T-helper 17 cell (primary cell): ENCODE measurements at regions not wholly inside any gene's neighbourhood (a gene's known extent, or its start where the extent isn't known, plus 50 kb on each side); places are given as distances from the start of the nearest gene placed in this dataset.
"Not testable (repeated sequence)": the region's sequence is repeated elsewhere in the genome, so short reads cannot be mapped to it uniquely, and the experiment has no call there.

Experiments
- ATAC-seq: fragments of 150-1000 bp; cut with Tn5 transposase; 2 replicates; pipeline ENCODE4 v1.10.0; 2021; ENCODE audit warnings: mild to moderate bottlenecking, moderate library complexity
- DNase-seq, 3 donors: peaks; one replicate each; pipeline versions ENCODE4 v3.0.0 to v3.0.0-alpha.2; 2020 to 2021
- H3K9me3 ChIP-seq: one replicate; pipeline ENCODE4 v1.7.0; 2013; ENCODE audit warnings: low read length, mild to moderate bottlenecking; ENCODE audit not compliant: control insufficient read depth, poor library complexity, severe bottlenecking
- H3K27ac Mint-ChIP-seq: one replicate; pipeline ENCODE4 v1.8.0; 2022; ENCODE audit warnings: mild to moderate bottlenecking, moderate library complexity, mixed read lengths
- H3K27me3 Mint-ChIP-seq: one replicate; pipeline ENCODE4 v1.8.0; 2022; ENCODE audit warnings: mixed read lengths
- H3K36me3 Mint-ChIP-seq: one replicate; pipeline ENCODE4 v1.8.0; 2022; ENCODE audit warnings: low read depth, mixed read lengths
- H3K4me1 Mint-ChIP-seq: one replicate; pipeline ENCODE4 v1.8.0; 2022; ENCODE audit warnings: mild to moderate bottlenecking, mixed read lengths
- H3K4me3 Mint-ChIP-seq: one replicate; pipeline ENCODE4 v1.8.0; 2022; ENCODE audit warnings: mild to moderate bottlenecking, moderate library complexity, mixed read lengths

- no peaks in the 10 kb centered on the region for H3K36me3 Mint-ChIP-seq
- no peak overlapping the region for H3K27ac Mint-ChIP-seq
- peaks cover 30% of the 10 kb centered on the region for H3K27me3 Mint-ChIP-seq
- no peaks in the 10 kb centered on the region for H3K9me3 ChIP-seq
- DNase-seq: no peak
- H3K4me1 Mint-ChIP-seq: no peaks in the 10 kb centered on the region
- no peak for ATAC-seq
- H3K4me3 Mint-ChIP-seq: no peak overlapping the region
Observed at GRCh38 chr9:113721856-113722255, 154.3 kb upstream of the ZNF618 start.

GRCh38 chr9:113724202-113724601 is 151.9 kb upstream of the ZNF618 start:
- H3K27me3 Mint-ChIP-seq: peaks cover 15% of the 10 kb centered on the region
- H3K4me1 Mint-ChIP-seq: no peaks in the 10 kb centered on the region
- no peak for DNase-seq
- no peaks in the 10 kb centered on the region for H3K9me3 ChIP-seq
- no peak overlapping the region for H3K27ac Mint-ChIP-seq
- no peak overlapping the region for H3K4me3 Mint-ChIP-seq
- ATAC-seq: no peak
- no peaks in the 10 kb centered on the region for H3K36me3 Mint-ChIP-seq

- H3K27me3 Mint-ChIP-seq: peaks cover 14% of the 10 kb centered on the region
- ATAC-seq (no peak), DNase-seq (no peak)
- peaks cover 3% of the 10 kb centered on the region for H3K9me3 ChIP-seq
- H3K36me3 Mint-ChIP-seq: no peaks in the 10 kb centered on the region
- H3K27ac Mint-ChIP-seq: no peak overlapping the region
- no peak overlapping the region for H3K4me3 Mint-ChIP-seq
- no peaks in the 10 kb centered on the region for H3K4me1 Mint-ChIP-seq
Observed at GRCh38 chr9:113728989-113729388, 147.1 kb upstream of the ZNF618 start.

GRCh38 chr9:113734826-113735225 is 141.3 kb upstream of the ZNF618 start:
- DNase-seq (no peak), ATAC-seq (no peak)
- H3K4me1 Mint-ChIP-seq: no peaks in the 10 kb centered on the region
- H3K9me3 ChIP-seq: peaks cover 1% of the 10 kb centered on the region
- H3K36me3 Mint-ChIP-seq: peaks cover 3% of the 10 kb centered on the region
- no peak overlapping the region for H3K4me3 Mint-ChIP-seq
- H3K27me3 Mint-ChIP-seq: peaks cover 29% of the 10 kb centered on the region
- H3K27ac Mint-ChIP-seq: no peak overlapping the region

GRCh38 chr9:113737517-113738271 is 138.4 kb upstream of the ZNF618 start:
- DNase-seq (no peak), ATAC-seq (no peak)
- H3K9me3 ChIP-seq: no peaks in the 10 kb centered on the region
- Mint-ChIP-seq H3K36me3 (peaks cover 3% of the 10 kb centered on the region), H3K4me3 (no peak overlapping the region), H3K27ac (no peak overlapping the region), H3K4me1 (no peaks in the 10 kb centered on the region), H3K27me3 (peaks cover 28% of the 10 kb centered on the region)

GRCh38 chr9:113738496-113738892 is 137.6 kb upstream of the ZNF618 start:
- Mint-ChIP-seq H3K36me3 (peaks cover 5% of the 10 kb centered on the region), H3K27me3 (peaks cover 20% of the 10 kb centered on the region), H3K27ac (no peak overlapping the region), H3K4me3 (no peak overlapping the region), H3K4me1 (no peaks in the 10 kb centered on the region)
- ATAC-seq (no peak), DNase-seq (no peak)
- no peaks in the 10 kb centered on the region for H3K9me3 ChIP-seq

- H3K4me3 Mint-ChIP-seq: no peak overlapping the region
- no peaks in the 10 kb centered on the region for H3K9me3 ChIP-seq
- H3K27ac Mint-ChIP-seq: peak overlapping the region; percentile 42
- H3K27me3 Mint-ChIP-seq: peaks cover 15% of the 10 kb centered on the region
- ATAC-seq: peak; percentile 33
- H3K4me1 Mint-ChIP-seq: no peaks in the 10 kb centered on the region
- H3K36me3 Mint-ChIP-seq: peaks cover 5% of the 10 kb centered on the region
- no peak for DNase-seq
Observed at GRCh38 chr9:113738893-113739604, 137.1 kb upstream of the ZNF618 start.

GRCh38 chr9:113739605-113740507 is 136.3 kb upstream of the ZNF618 start:
- Mint-ChIP-seq H3K27me3 (peaks cover 13% of the 10 kb centered on the region), H3K27ac (peak overlapping the region; percentile 42)
- not testable (repeated sequence) for H3K36me3 Mint-ChIP-seq, H3K4me1 Mint-ChIP-seq, H3K4me3 Mint-ChIP-seq, H3K9me3 ChIP-seq, ATAC-seq, DNase-seq

GRCh38 chr9:113740508-113741500 is 135.3 kb upstream of the ZNF618 start:
- DNase-seq, H3K27ac Mint-ChIP-seq, H3K4me3 Mint-ChIP-seq, H3K9me3 ChIP-seq, H3K36me3 Mint-ChIP-seq, H3K4me1 Mint-ChIP-seq, ATAC-seq: not testable (repeated sequence)
- peaks cover 13% of the 10 kb centered on the region for H3K27me3 Mint-ChIP-seq

- H3K4me3 Mint-ChIP-seq: no peak overlapping the region
- H3K9me3 ChIP-seq: no peaks in the 10 kb centered on the region
- no peaks in the 10 kb centered on the region for H3K4me1 Mint-ChIP-seq
- no peak for ATAC-seq
- H3K27me3 Mint-ChIP-seq: peaks cover 13% of the 10 kb centered on the region
- peaks cover 5% of the 10 kb centered on the region for H3K36me3 Mint-ChIP-seq
- H3K27ac Mint-ChIP-seq: no peak overlapping the region
- DNase-seq: no peak
Observed at GRCh38 chr9:113741886-113742854, 133.9 kb upstream of the ZNF618 start.

GRCh38 chr9:113742878-113743277 is 133.2 kb upstream of the ZNF618 start:
- Mint-ChIP-seq H3K27ac (no peak overlapping the region), H3K4me3 (no peak overlapping the region), H3K4me1 (no peaks in the 10 kb centered on the region), H3K27me3 (peaks cover 13% of the 10 kb centered on the region), H3K36me3 (peaks cover 5% of the 10 kb centered on the region)
- no peak for DNase-seq
- H3K9me3 ChIP-seq: no peaks in the 10 kb centered on the region
- no peak for ATAC-seq
